HepG2 (cell line): ENCODE measurements at regions not wholly inside any gene's neighbourhood (a gene's known extent, or its start where the extent isn't known, plus 50 kb on each side); places are given as distances from the start of the nearest gene placed in this dataset.

Source experiments
- ARID4A ChIP-seq: sonication (generic); formaldehyde crosslinking; IDR thresholded peaks from 2 replicates; pipeline ENCODE4 v1.5.0; 2020; ENCODE audit warnings: mild to moderate bottlenecking, missing genetic modification reagents, borderline replicate concordance
- BRCA1 ChIP-seq: sonication (generic); formaldehyde crosslinking; IDR thresholded peaks from 2 replicates; pipeline ENCODE4 v1.4.0; 2020; ENCODE audit warnings: missing genetic modification reagents
- DMTF1 ChIP-seq: sonication (generic); formaldehyde crosslinking; IDR thresholded peaks from 2 replicates; pipeline ENCODE4 v1.4.0; 2020; ENCODE audit warnings: mild to moderate bottlenecking, missing genetic modification reagents
- MAF1 ChIP-seq: sonication (generic); formaldehyde crosslinking; IDR thresholded peaks from 2 replicates; pipeline ENCODE4 v1.5.0; 2020; ENCODE audit warnings: missing genetic modification reagents, borderline replicate concordance
- NFIB ChIP-seq: sonication (generic); formaldehyde crosslinking; IDR thresholded peaks from 2 replicates; pipeline ENCODE4 v1.9.0; 2021; ENCODE audit warnings: missing genetic modification reagents, mild to moderate bottlenecking, borderline replicate concordance
- PHF20 ChIP-seq: sonication (generic); formaldehyde crosslinking; IDR thresholded peaks from 2 replicates; pipeline ENCODE4 v1.5.0; 2020; ENCODE audit warnings: mild to moderate bottlenecking, missing genetic modification reagents
- RBAK ChIP-seq: sonication (generic); formaldehyde crosslinking; IDR thresholded peaks from 2 replicates; pipeline ENCODE4 v1.5.1; 2020; ENCODE audit warnings: mild to moderate bottlenecking, missing genetic modification reagents
- RERE ChIP-seq: IDR thresholded peaks from 2 replicates; pipeline ENCODE4 v1.6.1; 2016; ENCODE audit warnings: low read depth, missing genetic modification reagents, missing compliant biosample characterization
- RFX1 ChIP-seq: fragments of 450-650 bp; IDR thresholded peaks from 2 replicates; pipeline ENCODE4 v1.6.1; 2017
- SALL2 ChIP-seq: sonication (generic); formaldehyde crosslinking; IDR thresholded peaks from 2 replicates; pipeline ENCODE4 v1.8.1; 2023; ENCODE audit warnings: mild to moderate bottlenecking, missing genetic modification reagents, inconsistent platforms
- SCMH1 ChIP-seq: sonication (generic); formaldehyde crosslinking; IDR thresholded peaks from 2 replicates; pipeline ENCODE4 v1.9.0; 2021; ENCODE audit warnings: missing genetic modification reagents, mild to moderate bottlenecking, borderline replicate concordance
- STAG1 ChIP-seq: sonication (generic); formaldehyde crosslinking; IDR thresholded peaks from 2 replicates; pipeline ENCODE4 v1.4.0; 2020; ENCODE audit warnings: missing genetic modification reagents
- ZFP1 ChIP-seq: IDR thresholded peaks from 2 replicates; pipeline ENCODE4 v1.6.1; 2016
- ZFP82 ChIP-seq: sonication (generic); formaldehyde crosslinking; IDR thresholded peaks from 2 replicates; pipeline ENCODE4 v1.5.1; 2020; ENCODE audit warnings: mild to moderate bottlenecking, missing genetic modification reagents, borderline replicate concordance
- ZMYM2 ChIP-seq: sonication (generic); formaldehyde crosslinking; IDR thresholded peaks from 2 replicates; pipeline ENCODE4 v1.8.0; 2022; ENCODE audit warnings: mild to moderate bottlenecking, missing genetic modification reagents
- ZNF577 ChIP-seq: sonication (generic); formaldehyde crosslinking; IDR thresholded peaks from 2 replicates; pipeline ENCODE4 v1.4.0; 2020; ENCODE audit warnings: mild to moderate bottlenecking, low read depth, missing genetic modification reagents, borderline replicate concordance
- ZNF678 ChIP-seq: sonication (generic); formaldehyde crosslinking; IDR thresholded peaks from 2 replicates; pipeline ENCODE4 v1.4.0; 2020; ENCODE audit warnings: mild to moderate bottlenecking, missing genetic modification reagents
- ZNF709 ChIP-seq: sonication (generic); formaldehyde crosslinking; IDR thresholded peaks from 2 replicates; pipeline ENCODE4 v1.5.0; 2020; ENCODE audit warnings: mild to moderate bottlenecking, missing genetic modification reagents

GRCh38 chr14:54291491-54292191 is 105.2 kb upstream of the CDKN3 start (continued):
- TF ChIP-seq SCMH1 (CRISPR knock-in tag) = no peak
- TF ChIP-seq SALL2 (CRISPR knock-in tag) = no peak
- no peak; the same call in 1 of the 2 replicates for TF ChIP-seq STAG1
- no peak for TF ChIP-seq ZFP82 (CRISPR knock-in tag)
- TF ChIP-seq ZNF678 (CRISPR knock-in tag) = no peak
- peak; percentile 83; the same call in 1 of the 2 replicates for TF ChIP-seq RBAK (CRISPR knock-in tag)
- TF ChIP-seq ZFP1 (CRISPR knock-in tag) = peak; percentile 77; the same call in 1 of the 2 replicates
- no peak for TF ChIP-seq ZNF577 (CRISPR knock-in tag)
- TF ChIP-seq RERE = peak; percentile 80
- no peak for TF ChIP-seq DMTF1 (CRISPR knock-in tag)
- TF ChIP-seq PHF20 = no peak
- TF ChIP-seq MAF1 (CRISPR knock-in tag) = no peak
- TF ChIP-seq RFX1 = no peak
- TF ChIP-seq ZMYM2 (CRISPR knock-in tag) = no peak
- no peak for TF ChIP-seq ZNF709
- no peak for TF ChIP-seq BRCA1 (CRISPR knock-in tag)
- no peak for TF ChIP-seq NFIB
- TF ChIP-seq ARID4A = no peak; the same call in 1 of the 2 replicates
